Naive thymus-derived CD4-positive, alpha-beta T cell (primary cell): ENCODE measurements at regions not wholly inside any gene's neighbourhood (a gene's known extent, or its start where the extent isn't known, plus 50 kb on each side); places are given as distances from the start of the nearest gene placed in this dataset.

Source experiments
- ATAC-seq: fragments of 150-1000 bp; cut with Tn5 transposase; 2 replicates; pipeline ENCODE4 v1.10.0; 2021; ENCODE audit warnings: mild to moderate bottlenecking, moderate library complexity
- CTCF ChIA-PET: fragments of 350-600 bp; sonication (Branson Sonifier 250); formaldehyde crosslinking; loops from one replicate; lab custom pipeline; 2021; ENCODE audit warnings: antibody characterized with exemption; lab: Charles Lee
- POLR2A ChIA-PET: fragments of 350-600 bp; sonication (Branson Sonifier 250); formaldehyde crosslinking; loops from one replicate; lab custom pipeline; 2021; ENCODE audit warnings: antibody characterized with exemption, inconsistent platforms; lab: Charles Lee
- DNase-seq, 9 donors: peaks; one replicate each; pipeline versions ENCODE4 v3.0.0 to v3.0.0-alpha.2; 2020 to 2022; ENCODE audit warnings: mixed read lengths in 1 of 9
- H3K27ac ChIP-seq: one replicate; pipeline ENCODE4 v1.7.0; 2013; ENCODE audit warnings: mild to moderate bottlenecking, low read depth, low read length, moderate library complexity
- H3K27me3 ChIP-seq, 2 donors: one replicate each; pipeline ENCODE4 v1.7.0; 2013; ENCODE audit warnings: low read length in 2 of 2, mild to moderate bottlenecking in 2 of 2, moderate library complexity in 2 of 2; ENCODE audit not compliant: control insufficient read depth in 2 of 2, insufficient read depth in 2 of 2
- H3K36me3 ChIP-seq, 3 experiments: 1 replicate in 2 of 3; 2 replicates in 1 of 3; pipeline ENCODE4 v1.7.0; 2013; ENCODE audit warnings: low read length in 3 of 3, mild to moderate bottlenecking in 3 of 3, moderate library complexity in 1 of 3; ENCODE audit not compliant: insufficient read depth in 3 of 3, control insufficient read depth in 2 of 3
- H3K4me1 ChIP-seq, 2 donors: one replicate each; pipeline ENCODE4 v1.7.0; 2013; ENCODE audit warnings: low read length in 2 of 2, mild to moderate bottlenecking in 2 of 2, moderate library complexity in 1 of 2; ENCODE audit not compliant: control insufficient read depth in 2 of 2, insufficient read depth in 2 of 2
- H3K4me3 ChIP-seq: 2 replicates; pipeline ENCODE4 v1.7.0; 2013; ENCODE audit warnings: mild to moderate bottlenecking, low read length
- H3K9me3 ChIP-seq, 3 experiments: 1 replicate in 2 of 3; 2 replicates in 1 of 3; pipeline ENCODE4 v1.7.0; 2013; ENCODE audit warnings: low read length in 3 of 3; ENCODE audit not compliant: control insufficient read depth in 2 of 3
- H3K27ac Mint-ChIP-seq, 9 donors: one replicate each; pipeline ENCODE4 v1.8.0; 2020 to 2022; ENCODE audit warnings: mixed read lengths in 9 of 9, mild to moderate bottlenecking in 8 of 9, moderate library complexity in 5 of 9, inconsistent platforms in 2 of 9
- H3K27me3 Mint-ChIP-seq, 5 donors: one replicate each; pipeline ENCODE4 v1.8.0; 2021 to 2022; ENCODE audit warnings: mixed read lengths in 5 of 5, mild to moderate bottlenecking in 1 of 5
- H3K36me3 Mint-ChIP-seq, 5 donors: one replicate each; pipeline ENCODE4 v1.8.0; 2020 to 2022; ENCODE audit warnings: mixed read lengths in 5 of 5, mild to moderate bottlenecking in 3 of 5, inconsistent platforms in 1 of 5
- H3K4me1 Mint-ChIP-seq, 7 donors: one replicate each; pipeline ENCODE4 v1.8.0; 2020 to 2022; ENCODE audit warnings: mixed read lengths in 7 of 7, mild to moderate bottlenecking in 3 of 7, inconsistent platforms in 1 of 7
- H3K4me3 Mint-ChIP-seq, 10 donors: one replicate each; pipeline ENCODE4 v1.8.0; 2020 to 2022; ENCODE audit warnings: mild to moderate bottlenecking in 10 of 10, mixed read lengths in 10 of 10, moderate library complexity in 6 of 10, inconsistent platforms in 2 of 10
- H3K9me3 Mint-ChIP-seq, 11 donors: one replicate each; pipeline ENCODE4 v1.8.0; 2020 to 2022; ENCODE audit warnings: mixed read lengths in 11 of 11, mild to moderate bottlenecking in 4 of 11, inconsistent platforms in 1 of 11, moderate library complexity in 1 of 11
- intact Hi-C, 2 donors: fragments of 100-400 bp; cut with micrococcal nuclease; formaldehyde crosslinking; loops; one replicate each; pipeline ENCODE4 v1.15.1; 2023

DNA sequence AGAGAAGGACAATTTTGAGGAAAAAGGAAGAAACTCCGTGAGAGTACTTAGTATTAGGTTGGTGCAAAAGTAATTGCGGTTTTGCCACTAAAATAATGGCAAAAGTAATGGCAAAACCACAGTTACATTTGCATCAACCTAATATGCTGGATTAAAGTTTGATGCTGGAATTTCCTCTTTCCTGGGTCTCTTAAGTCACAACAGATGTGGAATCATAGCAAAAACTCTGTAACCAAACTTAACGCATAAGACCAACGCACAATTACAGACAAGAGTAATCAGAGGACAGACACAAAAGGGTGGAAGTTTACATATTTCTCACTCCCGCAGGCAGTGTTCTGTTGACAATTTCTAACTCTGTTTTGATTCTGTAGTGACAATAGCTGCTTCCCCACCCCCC is 182.4 kb downstream of the BACH1 start:
- Histone ChIP-seq H3K9me3 (no peaks in the 10 kb centered on the region), H3K27me3 (no peaks in the 10 kb centered on the region), H3K27ac (no peak overlapping the region), H3K4me1 (no peaks in the 10 kb centered on the region), H3K4me3 (no peak overlapping the region), H3K36me3 (no peaks in the 10 kb centered on the region)
- Mint-ChIP-seq H3K36me3 (peaks cover 1 to 25% (median 15%) of the 10 kb centered on the region in 5 donors), H3K4me3 (no peak overlapping the region), H3K27ac (no peak overlapping the region), H3K4me1 (peaks cover 3 to 11% (median 9%) of the 10 kb centered on the region in 7 donors), H3K27me3 (no peaks in the 10 kb centered on the region), H3K9me3 (peaks cover 0 to 12% (median 4%) of the 10 kb centered on the region in 11 donors)
- DNase-seq: no peak
- CTCF ChIA-PET: no interaction called here
- intact Hi-C loops: no loop called here
- POLR2A ChIA-PET: interaction anchor here (0.7 kb wide), 1 partner anchor 407 kb away, joined by 3 read pairs; no protein-coding TSS in a partner anchor
- no peak for ATAC-seq

DNA sequence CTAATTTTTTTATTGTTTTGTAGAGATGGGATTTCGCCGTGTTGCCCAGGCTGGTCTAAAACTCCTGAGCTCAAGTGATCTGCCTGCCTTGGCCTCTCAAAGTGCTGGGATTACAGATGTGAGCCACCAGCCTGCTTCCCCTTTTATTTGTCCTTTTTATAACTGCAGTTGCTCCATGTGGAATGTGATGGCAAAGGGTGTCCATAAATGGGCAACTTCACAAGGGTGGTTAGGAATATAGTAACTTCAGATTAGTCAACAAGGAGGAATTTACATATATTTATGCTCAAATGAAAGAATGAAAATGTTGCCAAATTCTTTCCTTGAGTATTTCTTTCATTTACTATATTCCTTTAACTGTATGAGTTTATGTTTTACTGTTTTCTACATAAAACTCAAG is 182.9 kb downstream of the BACH1 start:
- H3K9me3 ChIP-seq: no peaks in the 10 kb centered on the region
- Mint-ChIP-seq H3K27me3 (no peaks in the 10 kb centered on the region), H3K4me3 (no peak overlapping the region), H3K36me3 (peaks cover 1 to 25% (median 17%) of the 10 kb centered on the region in 5 donors), H3K27ac (no peak overlapping the region), H3K4me1 (peaks cover 2 to 6% (median 4%) of the 10 kb centered on the region in 7 donors), H3K9me3 (peaks cover 0 to 12% (median 4%) of the 10 kb centered on the region in 11 donors)
- ATAC-seq (no peak), DNase-seq (no peak)
- H3K4me3 ChIP-seq: no peak overlapping the region
- no peak overlapping the region for H3K27ac ChIP-seq
- H3K27me3 ChIP-seq: no peaks in the 10 kb centered on the region
- ChIA-PET POLR2A (no interaction called here), CTCF (no interaction called here)
- intact Hi-C loops: no loop called here
- no peaks in the 10 kb centered on the region for H3K4me1 ChIP-seq
- no peaks in the 10 kb centered on the region for H3K36me3 ChIP-seq

DNA sequence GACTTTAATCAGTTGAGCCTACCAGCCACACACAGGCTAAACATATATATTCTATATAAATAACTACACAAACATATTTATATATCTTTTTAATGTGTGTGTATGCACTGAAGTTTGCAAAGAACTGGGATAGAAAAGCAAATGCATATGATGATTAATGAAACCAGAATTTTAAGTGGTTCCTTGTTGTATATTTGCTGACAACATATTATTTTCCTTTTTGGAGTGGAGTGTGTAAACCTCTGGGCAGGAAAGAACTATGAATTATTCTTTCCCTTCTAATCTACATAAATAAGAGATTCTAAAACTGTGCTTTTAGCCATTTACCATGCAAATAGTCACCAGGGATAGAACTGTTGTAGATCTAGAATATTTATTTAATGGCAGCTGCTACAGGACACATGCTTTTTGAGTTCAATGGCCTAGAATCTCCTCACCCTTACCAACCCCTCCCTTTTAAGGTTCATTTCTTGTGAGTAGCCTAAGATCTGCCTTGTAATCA is 187.6 kb downstream of the BACH1 start:
- Histone ChIP-seq H3K9me3 (no peaks in the 10 kb centered on the region), H3K27me3 (no peaks in the 10 kb centered on the region), H3K36me3 (no peaks in the 10 kb centered on the region), H3K27ac (no peak overlapping the region), H3K4me1 (no peaks in the 10 kb centered on the region), H3K4me3 (no peak overlapping the region)
- ATAC-seq (no peak), DNase-seq (no peak)
- Mint-ChIP-seq H3K9me3 (peaks cover 0 to 12% (median 4%) of the 10 kb centered on the region in 11 donors), H3K36me3 (peaks cover 1 to 27% (median 19%) of the 10 kb centered on the region in 5 donors), H3K27ac (no peak overlapping the region), H3K4me1 (no peaks in the 10 kb centered on the region), H3K4me3 (no peak overlapping the region), H3K27me3 (no peaks in the 10 kb centered on the region)
- intact Hi-C loops: no loop called here
- ChIA-PET POLR2A (no interaction called here), CTCF (interaction anchor here (1.0 kb wide), 1 partner anchor 33 kb away, joined by 3 read pairs; no protein-coding TSS in a partner anchor)
